Stimulated activated CD8-positive, alpha-beta memory T cell treated with anti-CD3 and anti-CD28 coated beads, Interleukin-4, amount 100 ng/mL, for 48 hours (primary cell): ENCODE measurements at regions not wholly inside any gene's neighbourhood (a gene's known extent, or its start where the extent isn't known, plus 50 kb on each side); places are given as distances from the start of the nearest gene placed in this dataset.

Source experiments
- DNase-seq: peaks from one replicate; pipeline ENCODE4 v3.0.0-alpha.2; 2020

- DNase-seq = no peak
These were observed 380.7 kb downstream of the PLOD2 start for GRCh38 chr3:145780301-145780700.

DNA sequence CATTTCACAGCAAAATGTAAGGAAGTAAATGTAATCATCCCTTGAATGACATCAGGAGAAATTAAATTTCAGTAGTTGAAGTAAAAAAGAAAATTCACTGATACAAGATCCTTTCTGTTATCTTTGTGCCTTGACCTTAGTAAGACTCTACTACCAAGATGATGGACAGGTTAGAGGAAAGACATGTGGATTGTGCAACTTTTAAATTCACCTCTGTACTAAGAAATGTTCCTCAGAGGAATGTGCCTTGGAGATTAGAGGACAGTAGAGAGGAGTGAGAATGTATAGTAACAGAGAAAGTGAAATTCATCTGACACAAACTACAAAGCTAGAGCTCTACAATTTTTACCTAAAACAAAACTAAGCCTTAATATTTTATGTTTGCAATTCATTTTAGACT is 375.3 kb downstream of the PLOD2 start:
- no peak for DNase-seq

DNA sequence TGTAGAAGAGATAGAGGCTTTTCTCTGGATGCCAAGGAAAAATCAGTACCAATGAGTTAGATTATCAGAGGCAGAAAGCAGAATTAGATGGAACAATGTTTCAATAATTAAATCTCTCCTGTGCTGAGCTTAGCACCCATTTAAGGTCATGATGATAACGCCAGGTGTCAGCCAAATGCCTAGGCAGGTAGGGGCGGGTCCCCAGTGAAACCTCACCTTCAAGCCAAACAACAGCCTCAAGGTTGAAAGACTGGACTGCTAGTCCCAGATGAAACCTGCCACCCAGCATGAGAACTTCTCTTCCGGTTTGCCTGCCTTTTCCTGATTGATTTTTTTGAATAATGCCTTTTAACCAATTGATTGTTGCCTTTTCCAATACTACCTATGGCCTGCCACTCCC is 363.0 kb downstream of the PLOD2 start:
- no peak for DNase-seq

GRCh38 chr3:145798696-145799537 is 362.1 kb downstream of the PLOD2 start:
- DNase-seq = no peak

GRCh38 chr3:145801696-145802095 is 359.3 kb downstream of the PLOD2 start:
- no peak for DNase-seq

DNA sequence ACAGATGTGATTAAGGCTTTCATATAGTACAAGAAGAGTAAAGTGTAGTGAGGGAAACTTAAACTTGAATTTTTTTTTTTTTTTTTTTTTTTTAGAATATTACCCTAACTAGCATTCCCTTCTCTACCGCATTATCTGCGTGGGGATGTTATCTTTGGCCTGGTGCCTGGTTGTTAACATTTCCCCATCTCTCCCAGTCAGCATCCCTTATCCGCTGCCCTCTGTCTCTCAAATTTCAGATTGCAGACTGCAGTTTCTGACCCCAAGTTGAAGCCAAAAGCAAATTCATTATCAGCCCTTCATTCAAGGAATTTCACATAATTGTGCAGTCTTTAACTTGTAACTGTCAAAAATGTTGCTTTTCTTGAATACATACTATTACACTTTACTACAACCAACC is 353.0 kb downstream of the PLOD2 start:
- DNase-seq = no peak

DNA sequence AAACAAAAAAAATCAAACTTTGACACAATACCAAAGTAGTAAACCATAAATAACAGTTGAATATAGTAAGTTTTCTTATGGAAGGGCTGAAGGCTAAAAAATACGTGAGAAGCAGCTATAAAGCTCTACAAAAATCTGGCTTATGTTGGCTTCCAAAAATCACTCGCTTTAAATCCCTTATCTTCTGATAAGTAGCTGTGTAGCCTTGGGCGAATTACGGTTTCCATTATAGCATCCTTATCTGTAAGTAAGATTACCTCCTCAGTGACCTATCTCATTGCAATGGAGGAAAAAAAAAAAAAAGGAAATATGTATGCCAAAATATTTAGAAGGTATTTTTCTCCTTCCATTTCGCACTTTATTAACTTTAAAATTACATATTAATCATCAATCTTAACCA is 348.6 kb downstream of the PLOD2 start:
- no peak for DNase-seq

DNA sequence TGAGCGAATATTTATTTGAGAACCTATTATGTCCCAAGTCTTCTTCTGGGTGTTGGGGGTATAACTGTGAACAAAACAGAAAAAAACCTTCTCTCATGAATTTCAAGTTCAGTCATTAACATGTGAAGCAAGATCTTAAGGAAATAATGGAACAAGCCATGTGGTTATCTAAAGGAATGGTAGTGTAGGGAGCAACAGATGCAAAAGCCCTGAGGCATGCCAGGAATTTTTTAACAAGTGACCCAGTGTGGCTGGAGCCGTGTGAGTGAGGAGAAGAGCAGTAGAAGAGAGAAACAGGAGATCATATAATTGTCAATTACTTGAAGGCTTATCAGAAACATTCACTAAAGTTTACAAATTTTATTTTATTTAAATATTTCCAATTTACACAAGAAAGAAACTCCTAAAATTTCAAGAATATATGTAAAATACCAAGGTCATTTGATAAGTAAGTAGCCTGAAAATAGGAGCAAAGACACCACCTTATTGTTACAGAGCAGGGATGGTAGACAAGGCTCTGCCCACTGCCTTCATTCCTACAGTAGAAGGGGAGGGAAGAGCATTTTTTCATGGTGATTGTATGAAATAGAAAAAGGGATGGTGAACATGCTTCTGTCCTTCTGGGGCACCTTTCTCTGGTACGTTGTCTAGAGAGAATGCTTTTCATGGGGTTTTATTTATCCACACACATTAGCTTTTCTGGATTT is 345.1 kb downstream of the PLOD2 start:
- DNase-seq = no peak

- no peak for DNase-seq
These were observed 343.0 kb downstream of the PLOD2 start for GRCh38 chr3:145817870-145818483.

GRCh38 chr3:145820170-145820569 is 340.8 kb downstream of the PLOD2 start:
- no peak for DNase-seq

- no peak for DNase-seq
These were observed 318.6 kb downstream of the PLOD2 start for GRCh38 chr3:145842294-145842902.

GRCh38 chr3:145843561-145843960 is 317.4 kb downstream of the PLOD2 start:
- no peak for DNase-seq

DNA sequence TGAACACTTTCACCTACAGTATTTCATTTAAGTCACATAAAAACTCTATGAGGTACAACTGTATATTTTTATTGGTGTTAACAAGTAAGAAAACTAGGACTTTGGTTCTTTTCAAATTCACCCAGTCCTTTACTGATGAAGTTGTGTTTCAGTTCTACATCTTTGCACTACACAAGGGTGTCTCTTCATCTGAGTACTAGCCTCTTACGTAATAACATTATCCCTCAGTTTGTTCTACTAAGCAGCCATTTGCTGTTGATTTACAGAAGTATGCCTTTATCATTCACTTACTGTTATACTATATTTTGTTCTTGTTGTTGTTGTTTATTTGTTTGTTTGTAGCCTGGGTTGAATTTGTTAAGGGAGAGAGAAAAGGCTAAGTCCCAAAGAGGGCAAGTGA is 311.9 kb downstream of the PLOD2 start:
- DNase-seq = no peak

DNA sequence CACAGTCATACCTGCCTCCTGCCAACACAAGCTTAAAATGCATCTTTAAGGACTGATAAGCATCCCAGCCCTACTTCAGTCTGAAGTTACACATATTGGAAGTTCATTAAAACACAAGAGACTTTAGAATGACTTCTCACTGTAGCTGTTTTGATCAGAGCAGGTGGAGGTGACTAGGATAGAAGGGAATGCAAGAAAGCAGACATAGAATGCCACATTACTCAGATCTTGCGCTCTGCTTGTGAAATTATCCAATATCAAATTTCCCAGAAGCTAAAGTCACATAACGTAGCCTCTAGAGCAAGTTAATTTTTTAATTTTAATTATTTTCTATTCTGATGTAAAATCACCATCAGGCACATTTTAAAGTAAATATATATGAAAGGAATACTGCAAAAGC is 306.5 kb downstream of the PLOD2 start:
- DNase-seq = no peak

DNA sequence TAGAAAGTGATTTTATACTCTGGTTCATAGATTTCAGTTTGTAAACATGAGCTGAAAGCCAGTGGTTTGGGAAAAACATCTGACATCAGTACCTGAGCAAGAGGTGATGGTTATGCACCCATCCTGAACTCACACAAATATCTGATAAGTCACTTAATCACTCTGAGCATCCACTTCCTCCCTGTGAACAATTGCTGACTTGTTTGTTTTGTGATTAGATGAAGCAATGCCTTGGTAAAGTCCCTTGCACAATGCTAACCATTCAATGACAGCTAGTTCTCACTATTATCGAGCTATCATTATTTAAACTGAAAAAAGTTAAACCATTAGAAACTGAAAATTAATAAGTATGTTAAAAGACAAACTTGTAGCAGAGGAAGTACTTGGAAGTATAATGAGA is 303.0 kb downstream of the PLOD2 start:
- no peak for DNase-seq

- no peak for DNase-seq
These were observed 296.6 kb downstream of the PLOD2 start for GRCh38 chr3:145864336-145864735.

DNA sequence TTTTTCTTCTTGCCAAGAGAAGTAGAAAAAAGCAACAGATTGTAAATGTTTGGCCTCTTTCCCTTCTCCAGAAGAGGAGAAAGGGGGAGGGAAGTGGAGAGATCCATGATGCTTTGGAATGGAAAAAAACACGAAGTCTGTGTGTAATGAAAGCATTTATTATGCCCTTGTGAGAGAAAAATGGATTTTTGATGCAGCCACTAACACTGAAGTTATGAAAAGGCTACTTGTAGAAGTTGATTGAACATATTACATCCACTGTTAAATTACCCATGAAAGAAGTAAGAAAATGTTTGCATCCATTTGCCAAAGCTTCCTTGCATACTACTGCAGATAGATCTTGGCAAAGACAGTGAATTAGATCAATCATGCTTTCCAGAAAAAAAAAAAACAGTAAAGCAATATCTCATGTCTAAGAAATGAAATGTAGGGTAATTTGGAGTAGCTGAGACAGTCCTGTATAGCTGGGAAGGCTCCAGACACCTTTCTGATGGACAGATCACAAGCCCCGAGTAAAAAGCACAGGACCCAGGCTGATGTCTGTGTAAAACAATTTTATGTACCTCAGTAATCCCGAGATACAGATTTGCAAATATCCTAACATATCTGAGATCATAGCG is 295.5 kb downstream of the PLOD2 start:
- DNase-seq = no peak

GRCh38 chr3:145869958-145870357 is 291.0 kb downstream of the PLOD2 start:
- no peak for DNase-seq

- no peak for DNase-seq
These were observed 278.5 kb downstream of the PLOD2 start for GRCh38 chr3:145882436-145882835.

DNA sequence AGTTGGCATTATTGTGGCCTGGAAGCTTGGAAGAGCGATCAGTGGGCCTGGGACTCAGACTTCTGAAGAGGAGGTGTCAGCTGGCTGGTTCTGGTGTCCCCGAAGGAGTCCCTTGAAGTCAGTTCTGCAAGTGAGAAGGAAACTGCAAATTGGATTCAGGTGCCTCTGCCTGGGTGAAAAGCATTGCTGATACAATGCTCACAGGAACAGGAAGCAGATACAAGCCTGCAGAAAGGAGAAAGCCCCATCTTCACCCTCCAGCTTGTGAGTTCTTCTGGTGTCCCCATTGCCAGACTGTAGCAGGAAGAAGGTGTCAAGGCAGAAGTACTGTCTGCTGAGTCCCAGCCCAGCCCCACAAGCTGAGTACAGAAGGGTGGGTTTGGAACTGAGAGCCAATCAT is 271.3 kb downstream of the PLOD2 start:
- no peak for DNase-seq

DNA sequence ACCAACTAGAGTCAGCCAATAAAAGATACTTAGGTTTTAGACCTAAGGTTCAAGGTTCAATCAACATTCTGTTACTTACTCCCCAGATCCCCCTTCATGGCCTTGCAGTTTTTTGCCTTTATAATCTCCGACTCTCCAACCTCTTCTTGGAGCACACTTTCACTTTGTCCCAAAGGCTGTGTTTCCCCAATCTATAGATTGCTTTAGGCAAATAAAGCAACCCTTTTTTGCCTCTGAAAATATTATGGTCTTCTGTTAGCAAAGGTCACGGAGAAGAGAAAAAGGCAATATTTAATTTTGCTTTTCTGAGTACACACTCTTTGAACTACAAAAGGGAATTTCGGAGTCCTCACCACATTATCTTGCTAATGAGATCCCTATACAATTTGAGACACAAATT is 268.1 kb downstream of the PLOD2 start:
- no peak for DNase-seq

GRCh38 chr3:145893331-145893730 is 267.7 kb downstream of the PLOD2 start:
- DNase-seq = no peak

GRCh38 chr3:145898487-145898886 is 262.5 kb downstream of the PLOD2 start:
- DNase-seq = no peak
